MG63 (cell line): ENCODE measurements at regions not wholly inside any gene's neighbourhood (a gene's known extent, or its start where the extent isn't known, plus 50 kb on each side); places are given as distances from the start of the nearest gene placed in this dataset.
A peak's percentile ranks its signal among the peaks of the same experiment; 100 is the strongest.

Experiments
- DNase-seq: peaks from one replicate; pipeline ENCODE4 v3.0.0-alpha.2; 2020
- H3K27me3 ChIP-seq: fragments of 250-450 bp; sonication (Bioruptor Pico); 2 replicates; pipeline ENCODE4 v1.5.1; 2020; ENCODE audit warnings: mild to moderate bottlenecking, moderate library complexity
- H3K36me3 ChIP-seq: fragments of 250-450 bp; sonication (Bioruptor Pico); 2 replicates; pipeline ENCODE4 v1.5.1; 2020; ENCODE audit warnings: mild to moderate bottlenecking, moderate library complexity
- H3K4me3 ChIP-seq: fragments of 250-450 bp; sonication (Bioruptor Pico); 2 replicates; pipeline ENCODE4 v1.5.1; 2020; ENCODE audit warnings: mild to moderate bottlenecking, moderate library complexity
- H3K9me3 ChIP-seq: fragments of 250-450 bp; sonication (Bioruptor Pico); 2 replicates; pipeline ENCODE4 v1.5.1; 2020; ENCODE audit warnings: mild to moderate bottlenecking, moderate library complexity

DNA sequence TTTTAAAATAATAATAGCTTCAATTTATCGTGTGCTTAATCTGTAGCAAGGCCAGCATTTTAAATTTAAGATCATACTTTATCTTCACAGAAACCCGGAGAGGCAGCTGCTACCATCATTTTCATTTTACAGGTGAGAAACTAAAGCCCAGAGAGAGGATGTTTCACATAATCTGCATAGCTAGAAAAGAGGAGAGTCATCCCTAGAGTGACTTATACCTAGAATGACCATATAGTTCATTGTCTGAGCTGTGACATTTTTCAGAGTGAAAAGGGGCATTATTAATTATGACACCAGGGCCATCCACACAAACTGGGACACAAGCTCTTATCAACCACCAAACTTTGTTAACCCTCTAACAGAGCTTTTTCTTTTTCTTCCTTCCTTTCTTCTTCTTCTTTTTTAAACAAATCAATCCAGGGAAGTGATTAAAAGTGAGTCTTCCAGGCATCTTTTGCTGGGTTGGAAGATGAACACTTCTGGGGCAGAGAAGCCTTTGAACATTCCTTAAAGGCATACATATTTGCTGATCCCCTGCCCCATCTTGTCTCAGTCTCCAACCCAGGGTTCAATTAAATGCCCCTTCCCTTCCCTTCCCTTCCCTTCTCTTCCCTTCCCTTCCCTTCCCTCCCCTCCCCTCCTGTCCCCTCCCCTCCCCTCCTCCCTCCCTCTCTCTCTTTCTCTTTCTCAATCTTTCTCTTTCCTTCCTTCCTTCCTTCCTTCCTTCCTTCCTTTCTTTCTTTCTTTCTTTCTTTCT, 272.5 kb upstream of the JAG1 start:
- H3K4me3 ChIP-seq = no peak overlapping the region
- no peak for DNase-seq
- no peaks in the 10 kb centered on the region for H3K27me3 ChIP-seq
- H3K36me3 ChIP-seq = no peaks in the 10 kb centered on the region
- H3K9me3 ChIP-seq = no peaks in the 10 kb centered on the region

DNA sequence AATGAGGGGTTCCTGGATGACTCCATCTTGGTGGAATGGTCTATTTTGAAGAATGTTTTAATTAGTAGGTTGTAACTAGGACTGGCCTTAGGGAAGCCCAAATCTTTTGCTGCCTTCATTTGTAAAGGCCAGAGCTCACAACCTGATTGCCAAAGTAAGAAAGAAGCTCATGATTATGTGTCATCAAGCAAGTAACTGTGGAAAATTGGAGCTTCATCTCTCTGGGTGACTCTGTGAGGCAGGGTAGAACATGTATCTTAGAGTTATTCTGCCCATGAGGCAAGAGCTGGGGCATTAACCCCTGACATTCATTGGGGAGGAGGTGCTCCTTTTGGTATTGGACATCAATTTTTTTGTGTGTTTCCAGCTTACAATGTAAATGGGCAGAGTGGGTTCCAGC, 273.9 kb upstream of the JAG1 start:
- H3K36me3 ChIP-seq = no peaks in the 10 kb centered on the region
- H3K9me3 ChIP-seq = no peaks in the 10 kb centered on the region
- DNase-seq = no peak
- no peak overlapping the region for H3K4me3 ChIP-seq
- no peaks in the 10 kb centered on the region for H3K27me3 ChIP-seq

DNA sequence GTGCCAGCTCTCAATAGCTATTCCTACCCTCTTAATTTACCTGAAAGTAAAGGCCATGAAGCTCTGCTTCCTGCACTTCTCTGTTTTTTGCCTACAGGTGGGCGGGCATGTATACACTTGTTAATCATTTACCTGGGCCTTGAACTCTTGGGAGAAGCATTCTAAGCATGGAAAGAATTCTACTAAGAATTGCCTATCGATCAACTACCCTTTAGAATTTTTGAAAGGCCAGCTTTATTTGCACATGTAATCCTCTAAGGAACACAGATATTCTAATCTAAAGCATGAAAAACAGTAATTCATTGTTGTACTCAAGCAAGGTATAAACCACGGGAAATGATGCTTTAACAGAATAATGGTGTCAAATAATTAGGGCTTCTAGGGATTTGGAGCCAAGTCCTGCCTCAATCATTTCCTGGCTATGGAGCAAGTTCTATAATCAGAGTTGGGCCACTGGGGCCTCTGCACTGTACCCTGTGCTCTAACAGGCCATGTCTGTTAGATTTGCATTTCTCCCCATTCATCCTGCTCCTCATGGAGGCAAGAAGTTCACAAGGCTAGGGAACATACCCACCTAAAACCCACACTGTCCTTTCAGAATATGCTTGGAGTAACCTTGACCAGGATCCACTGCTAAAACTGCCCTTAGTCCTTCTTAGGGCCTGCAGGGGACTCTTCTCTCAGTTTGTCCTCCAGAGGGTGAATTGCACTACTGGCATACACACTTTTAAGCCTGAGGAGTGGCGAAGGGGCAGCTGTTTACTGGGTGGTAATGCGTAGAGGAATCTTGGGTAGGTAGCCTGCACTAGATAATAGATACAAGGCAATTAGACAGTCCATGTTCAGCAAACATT, 276.4 kb upstream of the JAG1 start:
- no peak overlapping the region for H3K4me3 ChIP-seq
- no peaks in the 10 kb centered on the region for H3K27me3 ChIP-seq
- DNase-seq = no peak
- no peaks in the 10 kb centered on the region for H3K36me3 ChIP-seq
- no peaks in the 10 kb centered on the region for H3K9me3 ChIP-seq

DNA sequence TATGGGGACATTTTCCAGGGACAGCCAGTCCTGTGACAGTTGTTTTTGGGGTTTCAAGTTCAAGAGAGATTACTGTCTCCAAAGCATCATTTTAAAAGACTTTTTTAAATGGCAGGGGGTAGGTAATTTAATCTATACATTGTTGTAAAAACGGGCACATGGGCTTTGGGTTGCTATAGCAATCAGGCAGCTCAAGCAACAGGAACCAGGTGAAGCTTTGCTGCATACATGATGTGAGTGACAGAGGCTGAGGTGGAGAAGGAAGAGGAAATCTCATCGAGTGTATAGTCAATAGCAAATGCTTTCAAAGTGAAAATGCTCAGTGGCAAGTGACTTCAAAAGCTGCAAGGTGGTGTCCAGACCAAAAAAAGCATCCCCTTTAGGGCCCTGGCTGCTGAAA, 277.4 kb upstream of the JAG1 start:
- Histone ChIP-seq H3K36me3 (no peaks in the 10 kb centered on the region), H3K4me3 (no peak overlapping the region)
- DNase-seq = no peak

DNA sequence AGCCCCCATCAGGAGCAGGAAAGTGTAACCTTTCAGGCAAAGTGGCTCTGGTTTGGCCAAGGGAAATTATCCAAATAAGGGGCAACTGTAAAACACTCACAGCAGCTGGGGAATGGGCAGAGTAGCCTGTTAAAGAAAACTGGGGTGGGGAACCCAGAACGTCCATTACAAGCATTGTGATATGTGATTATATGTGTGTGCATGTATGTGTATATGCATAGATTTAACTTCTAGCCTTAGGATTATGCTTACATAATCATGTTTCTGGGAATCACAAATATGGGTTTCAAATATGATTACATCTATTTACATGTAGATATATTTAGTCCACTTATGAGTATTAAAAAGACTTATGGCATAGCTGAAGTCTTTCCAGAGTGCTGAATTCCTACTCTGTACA, 278.1 kb upstream of the JAG1 start:
- DNase-seq = no peak
- no peaks in the 10 kb centered on the region for H3K36me3 ChIP-seq
- no peaks in the 10 kb centered on the region for H3K27me3 ChIP-seq
- no peak overlapping the region for H3K4me3 ChIP-seq
- H3K9me3 ChIP-seq = no peaks in the 10 kb centered on the region

More for the DNA sequence above, 277.4 kb upstream of the JAG1 start:
- Histone ChIP-seq H3K27me3 (no peaks in the 10 kb centered on the region), H3K9me3 (no peaks in the 10 kb centered on the region)

DNA sequence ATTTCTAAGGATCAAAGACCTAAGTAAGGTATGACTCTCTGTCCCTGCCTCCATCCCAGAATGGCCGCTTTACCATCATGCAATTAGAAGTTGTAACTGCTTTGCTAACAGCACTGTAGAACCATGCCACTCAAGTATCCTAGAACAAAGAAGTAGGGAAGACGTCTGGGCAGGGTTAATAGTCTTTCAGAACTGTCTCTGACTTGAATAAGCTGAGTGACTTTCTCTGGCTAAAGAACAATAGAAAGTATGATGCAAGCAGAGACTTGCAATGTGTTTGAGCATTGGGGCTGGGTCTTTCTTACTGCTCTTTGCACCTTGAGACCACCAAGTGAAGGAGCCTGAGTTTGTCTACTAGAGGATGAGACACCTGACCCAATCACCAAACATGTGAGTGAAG, 279.6 kb upstream of the JAG1 start:
- Histone ChIP-seq H3K9me3 (no peaks in the 10 kb centered on the region), H3K36me3 (no peaks in the 10 kb centered on the region), H3K4me3 (no peak overlapping the region), H3K27me3 (no peaks in the 10 kb centered on the region)
- no peak for DNase-seq

- Histone ChIP-seq H3K4me3 (no peak overlapping the region), H3K9me3 (no peaks in the 10 kb centered on the region), H3K36me3 (no peaks in the 10 kb centered on the region), H3K27me3 (no peaks in the 10 kb centered on the region)
- no peak for DNase-seq
Observed at GRCh38 chr20:10954137-10954840, 280.5 kb upstream of the JAG1 start.

DNA sequence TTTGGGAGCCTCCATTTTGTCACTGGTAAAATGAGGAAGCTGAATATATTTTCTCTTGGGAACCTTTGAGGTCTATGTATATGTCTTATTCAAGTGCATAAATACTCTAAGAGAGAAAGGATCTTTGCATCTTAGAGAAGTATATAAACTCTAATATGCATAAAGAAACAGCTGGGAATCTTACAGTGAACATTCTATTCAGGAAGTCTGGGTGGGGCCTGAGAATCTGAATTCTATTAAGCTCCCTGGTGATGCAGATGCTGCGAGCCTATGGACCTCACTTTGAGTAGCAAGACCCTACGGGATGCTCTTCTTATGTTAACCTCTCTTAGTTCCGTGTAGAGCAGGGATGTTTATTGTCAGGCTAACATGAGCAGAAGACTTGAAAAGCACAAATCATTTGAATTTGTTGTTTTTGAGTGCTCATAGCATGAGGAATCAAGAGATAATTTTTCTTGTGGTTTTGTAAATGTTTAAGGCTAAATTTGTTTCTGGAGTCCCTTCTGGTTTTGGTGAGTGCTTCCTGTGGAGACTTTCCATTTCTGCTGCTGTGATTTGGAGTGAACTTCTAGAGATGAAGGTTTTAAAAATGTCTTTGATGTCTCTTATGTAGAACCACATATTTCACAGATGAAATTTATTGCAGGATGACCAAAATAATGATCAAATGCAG, 281.2 kb upstream of the JAG1 start:
- H3K27me3 ChIP-seq = no peaks in the 10 kb centered on the region
- DNase-seq = no peak
- no peaks in the 10 kb centered on the region for H3K9me3 ChIP-seq
- H3K36me3 ChIP-seq = no peaks in the 10 kb centered on the region
- no peak overlapping the region for H3K4me3 ChIP-seq

DNA sequence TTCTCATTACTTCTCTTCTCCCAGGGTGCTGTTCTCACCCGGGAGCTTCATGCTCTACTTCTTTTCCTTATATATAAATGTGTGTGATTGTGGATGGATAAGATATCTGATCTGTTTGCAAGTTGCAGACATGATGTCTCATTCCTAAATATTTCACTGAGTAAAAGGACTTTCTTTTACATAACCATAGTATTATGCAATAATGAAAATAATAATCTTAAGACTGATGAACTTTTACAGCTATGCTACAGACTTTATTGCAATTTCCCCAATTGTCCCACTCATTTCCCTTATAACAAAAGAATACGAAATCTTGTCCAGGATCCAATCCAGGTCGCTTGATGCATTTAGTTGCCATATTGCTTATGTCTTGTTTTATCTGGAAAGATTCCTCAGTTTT, 284.5 kb upstream of the JAG1 start:
- H3K27me3 ChIP-seq = no peaks in the 10 kb centered on the region
- H3K4me3 ChIP-seq = no peak overlapping the region
- H3K36me3 ChIP-seq = no peaks in the 10 kb centered on the region
- H3K9me3 ChIP-seq = no peaks in the 10 kb centered on the region
- no peak for DNase-seq

GRCh38 chr20:10960416-10960815, 286.6 kb upstream of the JAG1 start:
- Histone ChIP-seq H3K4me3 (no peak overlapping the region), H3K27me3 (no peaks in the 10 kb centered on the region), H3K36me3 (no peaks in the 10 kb centered on the region), H3K9me3 (no peaks in the 10 kb centered on the region)
- no peak for DNase-seq

- no peaks in the 10 kb centered on the region for H3K27me3 ChIP-seq
- no peak overlapping the region for H3K4me3 ChIP-seq
- no peak for DNase-seq
- no peaks in the 10 kb centered on the region for H3K9me3 ChIP-seq
- no peaks in the 10 kb centered on the region for H3K36me3 ChIP-seq
Observed at GRCh38 chr20:10961651-10962288, 288.0 kb upstream of the JAG1 start.

DNA sequence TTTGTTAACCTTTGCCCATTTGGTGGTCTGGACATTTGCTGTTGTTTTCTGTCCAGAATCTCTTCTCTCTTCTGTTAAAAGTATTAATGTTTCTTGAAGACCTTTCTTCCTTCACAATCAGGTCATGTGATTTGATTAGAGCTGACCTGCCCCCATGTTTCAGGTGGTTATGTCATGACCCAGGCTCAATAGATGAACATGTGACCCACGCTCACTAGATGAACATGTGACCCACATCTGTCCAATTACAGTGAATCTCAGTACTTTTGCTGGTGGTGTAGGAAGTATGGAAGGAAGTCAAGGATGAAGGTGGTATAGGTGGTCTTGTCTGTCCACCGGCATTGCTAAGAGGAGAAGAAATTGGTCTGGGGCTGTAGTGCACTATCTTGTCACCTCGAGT, 289.1 kb upstream of the JAG1 start:
- DNase-seq = no peak
- Histone ChIP-seq H3K9me3 (no peaks in the 10 kb centered on the region), H3K4me3 (no peak overlapping the region), H3K36me3 (no peaks in the 10 kb centered on the region), H3K27me3 (no peaks in the 10 kb centered on the region)

DNA sequence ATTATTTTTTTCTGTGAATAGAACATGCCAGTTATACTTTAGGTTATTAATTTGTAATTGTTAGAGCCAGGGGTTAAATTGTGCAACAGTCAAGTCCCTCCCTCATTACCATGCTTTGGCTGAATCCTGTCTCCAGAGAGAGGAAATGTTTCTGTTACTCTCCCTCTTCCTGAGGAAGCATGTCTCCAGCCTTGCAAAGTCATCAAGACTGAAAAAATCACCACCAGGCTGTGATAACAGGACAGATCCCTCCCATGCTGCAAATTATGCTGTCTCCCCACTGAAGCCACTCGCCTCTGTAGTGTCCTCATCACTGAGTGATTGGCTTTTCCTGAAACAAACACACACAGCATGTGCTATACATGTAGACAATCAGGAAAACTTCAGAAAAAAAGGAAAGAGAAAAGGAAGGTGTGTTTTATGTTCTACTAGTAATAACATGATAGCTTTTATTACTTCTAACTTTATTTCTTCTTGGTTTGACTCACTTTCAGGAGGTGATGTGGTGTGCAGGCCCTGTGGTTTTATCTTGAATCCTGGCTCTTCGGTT, 290.0 kb upstream of the JAG1 start:
- Histone ChIP-seq H3K4me3 (no peak overlapping the region), H3K9me3 (no peaks in the 10 kb centered on the region), H3K27me3 (no peaks in the 10 kb centered on the region), H3K36me3 (no peaks in the 10 kb centered on the region)
- no peak for DNase-seq

- H3K9me3 ChIP-seq = no peaks in the 10 kb centered on the region
- no peak overlapping the region for H3K4me3 ChIP-seq
- no peaks in the 10 kb centered on the region for H3K36me3 ChIP-seq
- DNase-seq = no peak
- H3K27me3 ChIP-seq = no peaks in the 10 kb centered on the region
Observed at GRCh38 chr20:10965936-10966470, 292.2 kb upstream of the JAG1 start.

GRCh38 chr20:10970109-10970508, 296.3 kb upstream of the JAG1 start:
- no peak overlapping the region for H3K4me3 ChIP-seq
- DNase-seq = no peak

DNA sequence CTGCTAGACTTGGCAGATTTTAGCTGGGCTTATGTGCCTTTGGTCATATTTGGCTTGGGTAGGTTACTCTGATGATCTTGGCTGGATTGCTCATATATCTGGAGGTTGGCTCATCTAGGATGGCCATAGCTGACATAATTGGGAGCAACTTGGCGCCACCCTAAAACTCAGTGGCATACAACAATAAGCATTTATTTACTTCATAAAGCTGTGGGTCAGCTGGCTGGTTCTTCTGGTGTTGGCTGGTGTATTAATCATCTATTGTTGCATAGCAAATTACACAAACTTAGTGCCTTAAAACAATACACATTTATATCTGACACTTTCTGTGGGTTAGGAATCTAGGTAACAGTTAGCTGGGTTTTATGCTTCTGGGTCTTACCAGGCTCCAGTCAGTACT, 297.3 kb upstream of the JAG1 start:
- Histone ChIP-seq H3K27me3 (no peaks in the 10 kb centered on the region), H3K9me3 (no peaks in the 10 kb centered on the region; the same call in 1 of the 2 replicates), H3K36me3 (no peaks in the 10 kb centered on the region), H3K4me3 (no peak overlapping the region)
- DNase-seq = peak; percentile 87

More at GRCh38 chr20:10970109-10970508, 296.3 kb upstream of the JAG1 start:
- Histone ChIP-seq H3K9me3 (no peaks in the 10 kb centered on the region; the same call in 1 of the 2 replicates), H3K27me3 (no peaks in the 10 kb centered on the region), H3K36me3 (no peaks in the 10 kb centered on the region)
